ENCODE measurements at regions not wholly inside any gene's neighbourhood (a gene's known extent, or its start where the extent isn't known, plus 50 kb on each side); places are given as distances from the start of the nearest gene placed in this dataset.

GRCh38 chr14:71721791-71722190 is 210.4 kb upstream of the RGS6 start:
- TF ChIP-seq CTCF (IDR thresholded peaks at IDR 0.05 in 4 of 5, conservative IDR thresholded peaks at IDR 0.05 in 1 of 5) (no peak), POLR2A (IDR thresholded peaks at IDR 0.05) (no peak)

All from gastrocnemius medialis (tissue), 4 donors.